ENCODE measurements at regions not wholly inside any gene's neighbourhood (a gene's known extent, or its start where the extent isn't known, plus 50 kb on each side); places are given as distances from the start of the nearest gene placed in this dataset.
"Not testable (repeated sequence)": the region's sequence is repeated elsewhere in the genome, so short reads cannot be mapped to it uniquely, and the experiment has no call there.

- no peak for DNase-seq
These were observed 234.5 kb downstream of the PCSK1 start for GRCh38 chr5:96198356-96199058.

- DNase-seq, result not testable (repeated sequence)
These were observed 235.3 kb downstream of the PCSK1 start for GRCh38 chr5:96197767-96198166.

DNA sequence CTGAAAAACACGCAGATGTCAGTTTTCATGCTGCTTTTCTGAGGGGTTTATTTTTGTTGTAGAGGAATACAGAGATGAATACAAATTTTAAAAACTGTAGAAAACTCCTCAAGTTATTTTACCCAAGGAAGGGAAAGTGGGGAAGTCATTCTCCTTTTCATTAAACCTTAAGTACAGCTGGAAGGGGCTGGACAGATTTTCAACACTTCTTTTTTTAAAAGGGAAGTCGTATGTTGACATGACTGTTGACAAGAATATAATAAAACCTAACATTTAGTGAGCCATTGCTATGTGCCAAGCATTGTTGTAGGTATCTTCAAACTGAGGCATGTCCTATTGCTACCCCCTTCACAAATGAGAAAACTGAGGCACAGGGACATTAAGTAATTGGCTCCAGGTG, 235.7 kb upstream of the ELL2 start:
- no peak for DNase-seq

- DNase-seq, result no peak
These were observed 235.2 kb upstream of the ELL2 start for GRCh38 chr5:96196890-96197289.

- no peak for DNase-seq
These were observed 234.8 kb upstream of the ELL2 start for GRCh38 chr5:96196407-96196806.

DNA sequence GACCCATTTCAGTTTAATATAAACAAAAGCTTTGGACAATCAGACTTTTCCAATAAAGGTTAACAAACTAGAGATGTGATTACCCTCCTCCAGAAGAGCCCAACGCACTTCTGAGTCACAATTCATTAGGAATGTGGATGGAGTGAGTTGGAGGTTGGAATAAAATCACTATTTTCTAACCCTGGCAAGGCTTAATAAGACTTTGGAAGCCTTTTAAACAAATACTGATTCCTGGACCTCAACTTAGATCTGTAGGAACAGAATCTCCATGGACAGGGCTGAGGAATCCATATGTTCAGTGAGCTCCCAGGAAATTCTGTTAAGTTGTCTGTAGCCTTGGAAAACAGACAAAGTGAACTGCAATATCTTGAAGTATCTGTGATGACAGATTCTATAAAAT, 233.5 kb upstream of the ELL2 start:
- no peak for DNase-seq

DNA sequence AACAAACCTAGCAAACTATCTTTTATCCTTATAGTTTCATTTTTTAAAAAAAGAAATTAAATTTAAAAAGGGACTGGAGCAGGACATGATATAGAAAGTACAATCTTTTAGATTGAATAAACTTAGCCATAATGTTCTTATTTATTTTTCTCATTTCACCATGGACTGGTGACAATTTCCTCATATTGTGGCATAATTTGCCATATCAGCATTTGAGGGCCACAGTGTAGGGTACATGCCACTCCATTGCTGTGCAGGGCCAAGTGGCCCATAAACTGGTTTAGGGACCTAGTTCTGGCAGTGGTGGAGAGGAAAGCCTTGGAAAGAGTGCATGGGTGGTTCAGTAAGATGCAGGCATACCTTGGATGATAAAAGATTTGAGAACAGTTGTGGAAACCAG, 232.9 kb upstream of the ELL2 start:
- no peak for DNase-seq

- no peak for DNase-seq
These were observed 232.3 kb upstream of the ELL2 start for GRCh38 chr5:96193946-96194345.

DNA sequence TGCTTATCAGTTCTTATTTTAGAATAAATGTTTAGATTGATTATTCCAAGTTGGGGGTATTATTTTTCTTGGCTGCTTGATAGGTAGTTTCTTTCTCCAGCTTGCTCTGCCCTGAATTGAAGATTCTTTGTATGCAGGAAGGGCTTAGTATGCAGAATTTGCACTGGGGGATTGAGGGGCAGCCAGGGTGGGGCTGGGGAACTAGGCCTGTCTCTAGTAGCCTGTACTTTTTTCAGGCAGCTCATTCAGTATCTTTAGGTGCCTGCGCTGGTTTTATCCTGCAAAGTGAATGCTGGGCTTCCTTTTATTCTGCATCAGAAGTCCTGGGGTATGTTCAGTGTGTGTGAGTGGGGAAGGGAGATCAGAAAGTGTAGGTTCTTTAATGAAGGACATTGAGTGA, 228.3 kb upstream of the ELL2 start:
- DNase-seq, result no peak

- no peak for DNase-seq
These were observed 227.6 kb upstream of the ELL2 start for GRCh38 chr5:96189028-96189826.

DNA sequence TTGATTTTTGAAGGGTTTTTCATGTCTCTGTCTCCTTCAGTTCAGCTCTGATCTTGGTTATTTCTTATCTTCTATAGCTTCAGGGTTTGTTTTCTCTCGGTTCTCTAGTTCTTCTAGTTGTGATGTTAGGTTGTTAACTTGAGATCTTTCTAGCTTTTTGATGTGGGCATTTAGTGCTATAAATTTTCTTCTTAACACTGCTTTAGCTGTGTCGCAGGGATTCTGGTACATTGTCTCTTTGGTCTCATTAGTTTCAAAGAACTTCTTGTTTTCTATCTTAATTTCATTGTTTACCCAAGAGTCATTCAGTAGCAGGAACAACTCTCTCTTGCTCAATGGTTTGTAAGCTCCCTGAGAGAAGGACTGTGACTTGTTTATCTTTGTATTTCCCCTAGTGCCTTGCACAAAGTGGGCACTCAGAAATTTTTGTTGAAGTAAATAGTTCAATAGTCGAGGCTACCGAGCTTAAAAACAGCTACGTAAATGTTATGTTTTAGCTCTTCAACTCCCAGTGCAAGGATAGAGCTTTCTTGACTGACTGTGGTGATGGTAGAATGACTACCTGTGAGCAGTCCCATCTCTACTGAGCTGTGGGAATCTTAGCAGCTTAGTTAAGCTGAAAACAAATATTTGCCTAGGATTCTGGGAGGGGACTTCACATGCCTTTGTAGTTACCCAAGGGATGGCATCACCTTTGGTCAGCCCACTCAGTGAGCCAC, 225.8 kb upstream of the ELL2 start:
- no peak for DNase-seq

- not testable (repeated sequence) for DNase-seq
These were observed 222.9 kb upstream of the ELL2 start for GRCh38 chr5:96184510-96184909.

DNA sequence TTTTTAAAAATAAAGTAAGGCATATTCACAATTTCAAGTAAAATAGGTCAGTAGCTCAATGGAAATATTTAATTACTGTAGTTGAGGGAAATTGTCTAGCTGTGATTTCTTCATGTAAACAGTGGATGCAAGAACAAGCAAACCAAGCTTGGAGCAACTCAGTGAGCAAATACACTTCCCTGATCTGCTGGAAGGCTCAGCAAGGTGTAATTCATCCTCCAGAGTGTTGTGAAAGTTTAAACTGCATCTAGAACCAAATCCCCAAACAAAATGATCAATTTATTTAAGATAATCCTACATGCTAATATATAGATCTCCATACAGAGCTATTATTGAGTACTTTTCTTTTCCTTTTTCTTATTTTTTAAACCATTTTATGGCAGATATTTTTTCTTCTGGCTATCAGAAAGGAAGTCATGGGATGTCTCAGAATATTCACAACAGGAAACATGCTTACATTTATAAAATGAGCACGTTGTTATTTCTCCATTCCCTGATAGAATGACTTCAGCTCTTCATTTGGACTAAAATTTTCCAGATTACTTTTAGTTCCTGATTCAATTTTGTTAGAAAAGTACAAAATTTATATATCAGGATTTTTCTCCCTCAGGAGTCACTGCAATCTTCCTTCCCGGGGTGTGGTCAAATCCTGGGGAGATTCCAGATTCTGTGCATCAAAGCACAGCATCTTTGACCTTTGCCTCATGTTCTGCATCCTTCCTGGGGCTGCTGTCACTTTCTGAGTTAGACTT, 219.2 kb upstream of the ELL2 start:
- no peak for DNase-seq

- DNase-seq, result peak in 1 of 5 experiments; percentile 53
These were observed 215.7 kb upstream of the ELL2 start for GRCh38 chr5:96177303-96177869.

DNA sequence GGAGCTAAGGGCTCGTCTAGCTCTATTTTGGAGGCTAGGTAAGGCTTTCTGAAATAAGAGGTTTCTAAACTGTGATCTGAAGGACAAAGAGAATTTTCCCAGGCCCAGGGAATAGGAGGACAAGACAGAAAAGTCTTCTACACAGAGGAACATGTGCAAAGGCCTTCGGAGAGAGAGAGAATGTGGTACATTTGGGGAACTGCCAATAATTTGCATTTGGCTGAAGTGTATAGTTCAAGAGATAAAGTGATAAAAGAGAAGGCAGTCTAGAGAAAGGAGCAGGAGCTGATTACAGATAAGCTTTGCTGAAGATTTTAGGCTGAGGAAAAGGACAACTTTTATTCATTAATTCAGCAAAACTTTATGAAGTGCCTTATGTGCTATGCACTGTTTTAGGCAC, 214.4 kb upstream of the ELL2 start:
- no peak for DNase-seq

DNA sequence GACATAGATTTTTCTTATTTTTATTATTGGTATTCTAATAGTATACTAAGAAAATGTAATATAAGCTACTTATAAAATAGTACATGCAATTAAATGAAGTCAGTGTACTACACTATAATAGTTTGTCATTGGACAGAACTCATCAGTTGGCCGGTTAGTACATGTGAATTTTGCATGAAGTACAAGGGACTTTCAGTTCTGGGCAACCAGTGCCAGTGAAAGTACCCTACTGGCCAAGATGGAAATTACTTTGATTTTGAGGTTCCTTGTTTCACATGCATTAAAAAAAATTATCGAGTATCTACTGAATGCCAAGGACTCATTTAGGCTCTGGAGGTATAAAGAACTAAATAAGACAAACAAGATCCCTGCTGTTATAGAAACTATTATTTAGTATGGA, 213.4 kb upstream of the ELL2 start:
- DNase-seq, result peak in 1 of 5 experiments; percentile 11

DNA sequence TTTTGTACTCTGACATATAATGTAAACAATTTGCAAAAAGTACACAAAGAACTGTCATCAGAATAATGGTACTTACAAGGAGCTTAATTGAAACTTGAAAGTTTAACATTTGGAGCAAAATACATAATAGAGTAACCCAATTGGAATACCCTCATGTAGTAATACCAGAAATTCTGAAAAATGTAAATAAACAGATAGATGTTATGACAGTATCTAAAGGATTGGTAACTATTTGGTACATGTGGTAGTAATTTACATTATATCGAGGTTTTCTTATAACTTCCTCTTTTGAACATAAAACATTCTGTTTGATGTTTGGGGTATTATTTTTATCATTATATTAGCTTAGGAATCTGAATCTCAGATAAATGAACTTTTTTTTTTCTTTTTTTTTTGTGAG, 211.7 kb upstream of the ELL2 start:
- DNase-seq, result no peak

DNA sequence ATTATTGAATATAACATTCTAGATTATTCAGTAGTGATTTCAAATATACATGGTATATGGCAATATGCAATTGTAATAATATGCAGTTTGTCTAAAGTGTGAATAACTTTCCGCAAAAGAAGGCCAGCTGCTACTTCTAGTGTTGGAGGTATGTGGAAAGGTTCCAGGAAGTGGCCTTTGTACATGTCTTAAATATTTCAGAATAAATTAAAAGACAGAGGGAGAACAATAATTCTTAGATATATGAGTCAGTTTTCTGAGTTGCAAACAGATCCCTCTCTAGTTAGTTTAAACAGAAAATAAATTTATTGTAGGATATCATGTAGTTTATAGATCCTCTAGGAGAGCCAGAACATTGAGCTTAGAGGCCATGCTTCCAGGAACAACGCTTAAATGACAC, 210.8 kb upstream of the ELL2 start:
- no peak for DNase-seq

DNA sequence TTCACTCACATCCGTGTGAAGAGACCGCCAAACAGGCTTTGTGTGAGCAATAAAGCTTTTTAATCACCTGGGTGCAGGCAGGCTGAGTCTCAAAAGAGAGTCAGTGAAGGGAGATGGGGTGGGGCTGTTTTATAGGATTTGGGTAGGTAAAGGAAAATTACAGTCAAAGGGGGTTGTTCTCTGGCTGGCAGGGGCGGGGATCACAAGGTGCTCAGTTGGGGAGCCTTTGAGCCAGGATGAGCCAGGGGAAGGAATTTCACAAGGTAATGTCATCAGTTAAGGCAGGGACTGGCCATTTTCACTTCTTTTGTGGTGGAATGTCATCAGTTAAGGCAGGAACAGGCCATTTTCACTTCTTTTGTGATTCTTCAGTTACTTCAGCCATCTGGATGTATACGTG, 210.3 kb upstream of the ELL2 start:
- not testable (repeated sequence) for DNase-seq

DNA sequence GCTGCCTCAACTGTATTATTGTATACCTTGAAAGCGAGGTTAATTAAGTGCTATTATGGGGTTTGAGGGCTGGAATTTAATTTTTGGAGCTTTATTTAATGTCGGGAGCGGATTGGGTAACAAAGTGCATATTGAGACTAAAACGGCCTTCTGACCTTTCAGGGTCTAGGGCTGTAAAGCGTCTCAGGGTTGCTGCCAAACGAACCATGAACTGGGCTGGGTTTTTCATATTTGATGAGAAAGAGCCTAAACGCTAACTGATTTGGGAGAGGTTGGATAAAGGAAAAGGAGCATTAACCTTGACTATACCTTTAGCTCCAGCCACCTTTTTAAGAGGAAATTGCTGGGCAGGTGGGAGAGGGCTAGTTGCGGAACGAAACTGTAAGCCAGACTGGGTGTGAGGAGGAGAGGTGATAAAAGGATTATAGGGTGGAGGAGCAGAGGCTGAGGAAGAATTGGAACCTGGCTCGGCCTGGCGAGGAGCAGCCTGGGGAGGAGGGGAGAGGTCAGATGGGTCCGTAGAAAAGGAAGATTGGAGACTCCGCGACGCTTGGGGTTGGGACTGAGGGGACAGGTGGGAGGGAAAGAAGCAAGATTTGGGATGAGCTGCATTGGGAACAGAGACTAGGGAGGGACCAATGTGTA, 209.0 kb upstream of the ELL2 start:
- DNase-seq, result not testable (repeated sequence)

DNA sequence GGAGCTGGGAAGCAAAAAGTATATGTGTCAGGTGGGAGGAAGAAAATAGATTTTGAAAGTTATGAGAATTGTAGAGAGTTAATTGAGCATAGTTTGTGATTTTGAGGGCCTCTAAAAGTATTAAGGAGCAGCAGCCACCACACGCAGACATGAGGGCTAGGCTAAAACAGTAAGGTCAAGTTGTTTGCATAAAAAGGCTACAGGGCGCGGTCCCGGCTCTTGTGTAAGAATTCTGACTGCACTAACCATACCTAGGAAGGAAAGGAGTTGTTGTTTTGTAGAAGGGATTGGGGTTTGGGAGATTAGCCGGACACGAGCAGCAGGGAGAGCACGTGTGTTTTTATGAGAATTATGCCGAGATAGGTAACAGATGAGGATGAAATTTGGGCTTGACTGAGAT, 207.2 kb upstream of the ELL2 start:
- DNase-seq, result not testable (repeated sequence)

- no peak for DNase-seq
These were observed 197.4 kb upstream of the ELL2 start for GRCh38 chr5:96159043-96159442.
